HG03521 (cell line): ENCODE measurements at regions not wholly inside any gene's neighbourhood (a gene's known extent, or its start where the extent isn't known, plus 50 kb on each side); places are given as distances from the start of the nearest gene placed in this dataset.

Source experiments
- ATAC-seq: cut with Tn5 transposase; IDR thresholded peaks from one replicate; pipeline ENCODE4 v1.9.1; 2021; ENCODE audit warnings: mild to moderate bottlenecking, moderate library complexity; ENCODE audit not compliant: unreplicated experiment

DNA sequence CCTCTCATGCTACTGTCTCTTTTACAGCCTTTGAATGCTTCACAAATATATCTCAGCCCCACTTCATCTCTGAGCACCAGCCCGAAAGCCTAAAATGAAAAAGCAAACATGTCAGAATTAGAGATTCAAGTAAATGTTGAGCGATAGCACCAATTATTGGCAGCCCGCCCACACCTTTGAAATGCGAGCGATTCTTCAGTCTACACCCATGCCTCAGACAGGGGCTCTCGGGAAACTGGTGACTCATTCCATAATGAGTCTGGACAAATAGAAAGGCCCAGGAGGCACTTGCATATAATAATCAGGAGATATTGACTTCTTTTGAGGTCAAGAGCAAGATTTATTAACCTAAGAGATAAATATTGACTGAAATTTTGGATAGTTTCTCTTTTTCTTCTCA is 487.3 kb upstream of the PTBP2 start:
- no peak for ATAC-seq

DNA sequence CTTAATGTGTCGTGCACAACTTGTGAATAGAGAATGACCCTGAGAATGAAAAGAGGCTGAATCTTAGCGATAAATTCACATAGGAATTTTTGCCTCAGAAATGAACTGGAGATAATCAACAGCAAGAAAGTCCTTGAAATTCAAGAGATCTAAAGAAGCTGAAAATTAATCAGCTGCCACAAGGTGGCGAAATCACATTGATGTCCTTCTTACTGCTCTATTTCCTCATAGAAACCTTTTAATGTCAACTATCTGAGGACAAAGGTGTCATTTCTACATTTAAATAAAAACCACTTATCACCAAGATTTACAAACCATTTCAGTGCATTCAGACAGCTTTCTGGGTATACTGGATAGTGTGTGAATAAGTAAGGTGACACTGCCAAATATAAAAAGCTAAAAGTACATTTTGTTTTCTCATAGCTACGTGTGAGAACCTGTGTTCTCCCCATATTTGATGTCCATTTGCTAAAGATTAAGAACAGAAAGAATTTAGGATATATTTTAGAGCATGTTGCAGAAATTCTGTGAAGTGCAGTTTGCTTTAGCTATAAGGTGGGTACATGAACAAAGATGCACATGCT is 485.3 kb upstream of the PTBP2 start:
- ATAC-seq: no peak

GRCh38 chr1:96238426-96238825 is 483.2 kb upstream of the PTBP2 start:
- no peak for ATAC-seq

DNA sequence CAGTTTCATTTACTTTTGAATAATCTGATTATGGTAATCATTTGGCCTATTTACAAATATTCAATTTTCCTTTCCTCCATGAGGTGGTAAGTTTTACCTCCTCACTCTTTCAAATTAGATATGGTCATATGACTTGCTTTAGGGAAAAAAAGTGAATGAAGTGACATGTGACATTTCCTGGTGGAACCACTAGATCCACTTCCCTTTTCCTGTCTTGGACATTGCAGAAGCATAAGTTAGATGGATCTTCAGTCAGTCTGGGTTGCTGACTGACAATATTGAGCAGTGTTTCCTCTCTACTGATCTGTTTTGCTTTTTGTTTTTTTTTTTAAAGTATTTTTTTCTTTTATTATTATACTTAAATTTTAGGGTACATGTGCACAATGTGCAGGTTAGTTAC is 481.1 kb upstream of the PTBP2 start:
- no peak for ATAC-seq

GRCh38 chr1:96253246-96254035 is 468.1 kb upstream of the PTBP2 start:
- ATAC-seq: no peak

DNA sequence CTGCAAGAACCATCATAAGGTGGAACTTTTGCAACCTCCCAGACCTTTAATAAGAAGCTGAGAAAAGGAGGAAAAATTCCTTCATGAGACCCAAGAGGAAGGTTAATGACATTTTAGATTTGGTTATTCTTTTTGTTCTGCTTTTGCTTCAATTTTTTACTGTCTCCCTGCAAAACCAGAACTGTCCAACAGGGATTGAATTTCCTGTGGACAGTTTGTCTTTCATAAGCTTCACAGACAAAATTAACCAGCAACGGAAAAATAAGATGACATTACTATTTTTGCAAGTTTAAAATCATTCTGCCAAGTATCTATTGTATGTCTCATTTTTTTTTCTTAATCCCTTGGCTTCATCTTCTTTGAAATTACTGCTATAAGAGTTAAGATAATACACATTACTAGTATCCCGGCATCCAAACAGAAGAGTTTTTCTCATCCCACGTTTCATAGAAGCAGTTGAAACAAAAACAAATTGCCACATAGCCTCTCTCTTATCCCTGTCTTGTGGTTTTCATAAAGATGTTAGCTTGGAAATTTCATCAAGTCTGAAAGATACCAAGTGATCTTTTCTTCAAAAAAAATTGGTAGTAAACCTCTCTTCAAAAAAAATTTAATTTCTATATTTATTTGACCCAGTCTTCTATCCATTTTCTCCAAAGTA is 465.3 kb upstream of the PTBP2 start:
- no peak for ATAC-seq

- ATAC-seq: no peak
These were observed 462.2 kb upstream of the PTBP2 start for GRCh38 chr1:96259399-96259798.

- no peak for ATAC-seq
These were observed 440.1 kb upstream of the PTBP2 start for GRCh38 chr1:96281491-96281890.

- no peak for ATAC-seq
These were observed 431.6 kb upstream of the PTBP2 start for GRCh38 chr1:96290033-96290432.

GRCh38 chr1:96290801-96291200 is 430.8 kb upstream of the PTBP2 start:
- ATAC-seq: no peak

GRCh38 chr1:96291468-96291867 is 430.1 kb upstream of the PTBP2 start:
- ATAC-seq: no peak

- no peak for ATAC-seq
These were observed 429.4 kb upstream of the PTBP2 start for GRCh38 chr1:96292141-96292540.

- no peak for ATAC-seq
These were observed 424.6 kb upstream of the PTBP2 start for GRCh38 chr1:96296991-96297390.

GRCh38 chr1:96306809-96307560 is 414.6 kb upstream of the PTBP2 start:
- ATAC-seq: no peak

DNA sequence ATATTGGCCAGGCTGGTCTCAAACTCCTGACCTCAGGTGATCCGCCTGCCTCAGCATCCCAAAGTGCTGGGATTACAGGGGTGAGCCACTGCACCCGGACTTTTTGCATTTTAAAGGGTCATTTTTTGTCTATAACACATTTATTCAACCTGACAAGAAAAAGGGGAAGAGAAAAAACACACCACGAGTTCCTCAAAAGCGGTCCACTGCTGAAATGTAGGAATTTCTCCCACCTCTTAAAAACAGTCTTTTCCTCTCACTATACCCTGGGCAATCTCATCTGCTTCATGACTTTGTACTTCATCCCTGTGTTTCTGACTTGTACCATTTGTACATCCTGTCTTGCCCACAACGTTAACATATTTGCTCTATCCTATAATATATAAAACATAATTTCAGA is 413.3 kb upstream of the PTBP2 start:
- ATAC-seq: no peak

GRCh38 chr1:96309783-96310182 is 411.8 kb upstream of the PTBP2 start:
- no peak for ATAC-seq

DNA sequence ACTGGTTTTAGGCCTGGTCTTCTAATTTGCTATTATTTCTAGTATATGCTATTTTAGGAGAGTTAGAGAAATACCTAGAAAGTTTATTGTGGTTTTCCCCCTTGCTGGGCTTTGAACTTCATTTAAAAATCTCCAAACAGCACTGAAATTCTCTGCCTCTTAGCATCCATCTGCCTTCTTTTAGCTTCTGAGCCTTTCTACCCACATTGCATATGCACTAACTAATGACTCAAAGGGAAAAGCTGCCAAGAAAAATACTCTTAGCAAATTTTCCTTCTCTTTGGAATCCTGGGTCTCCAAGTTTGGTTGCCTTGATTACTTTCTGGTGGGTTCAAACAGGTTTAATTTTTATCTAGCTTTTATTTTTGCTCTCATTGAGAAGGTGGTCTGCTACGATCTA is 408.4 kb upstream of the PTBP2 start:
- no peak for ATAC-seq

DNA sequence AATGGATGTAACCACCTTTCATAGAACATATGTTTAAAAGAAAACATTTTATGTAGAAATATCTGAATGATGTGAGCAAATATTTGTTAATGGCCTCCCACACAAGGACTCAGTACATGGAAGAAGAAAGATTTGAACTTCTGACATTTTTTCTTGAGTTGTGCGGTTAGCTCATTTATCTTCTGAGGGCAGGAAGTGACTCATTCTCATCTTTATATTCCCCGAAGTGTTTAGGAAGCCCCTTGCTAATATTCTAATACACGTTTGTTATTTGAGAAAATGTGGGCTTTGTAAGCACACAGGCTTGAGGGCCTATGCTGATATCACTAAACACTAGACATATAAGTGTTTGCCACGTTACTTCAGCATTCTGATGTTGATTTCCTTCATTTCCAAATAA is 392.5 kb upstream of the PTBP2 start:
- ATAC-seq: no peak

- ATAC-seq: no peak
These were observed 390.0 kb upstream of the PTBP2 start for GRCh38 chr1:96331596-96331995.

DNA sequence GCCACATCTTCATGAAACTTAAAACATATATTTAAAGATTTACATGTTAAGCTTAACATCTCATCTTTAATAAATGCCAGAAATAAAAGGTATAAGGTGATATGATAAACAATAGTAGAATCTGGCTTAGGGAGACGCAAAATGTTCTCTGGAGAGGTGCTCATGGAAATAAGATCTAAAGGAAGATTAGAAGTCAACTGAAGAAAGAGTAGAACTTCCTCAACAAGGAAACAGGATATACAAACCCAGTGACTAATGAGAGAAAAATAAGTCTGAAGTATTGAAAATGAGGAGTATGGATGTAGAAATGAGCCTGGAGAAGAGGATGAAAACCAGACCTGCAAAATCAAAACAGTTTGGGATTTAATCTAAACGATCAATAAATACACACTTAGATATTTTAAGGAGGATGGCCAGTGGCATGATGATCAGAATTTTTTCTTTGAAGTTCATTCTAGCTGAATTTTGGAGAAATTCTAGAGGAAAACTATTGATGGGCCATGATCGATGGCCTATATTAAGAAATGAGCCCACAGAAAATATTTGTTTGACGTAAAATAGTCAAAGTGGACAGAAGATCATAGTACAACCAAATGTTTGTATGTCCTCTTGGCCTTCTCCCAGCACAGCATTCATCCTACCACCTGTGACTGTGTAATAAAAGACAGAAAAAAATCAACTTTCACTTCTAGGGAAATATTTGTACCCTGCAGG is 387.9 kb upstream of the PTBP2 start:
- no peak for ATAC-seq

DNA sequence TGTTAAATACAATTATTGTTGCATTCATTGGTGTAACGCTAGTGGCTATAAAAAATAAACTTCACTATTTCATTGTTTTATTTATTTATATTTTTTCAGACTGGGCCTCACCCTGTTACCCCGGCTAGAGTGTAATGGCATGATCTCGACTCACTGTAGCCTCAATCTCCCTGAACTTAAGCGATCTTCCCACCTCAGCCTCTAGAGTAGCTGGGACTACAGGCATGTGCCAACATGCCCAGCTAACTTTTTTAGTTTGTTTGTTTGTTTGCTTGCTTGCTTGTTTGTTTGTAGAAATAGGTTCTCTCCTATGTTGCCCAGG is 387.4 kb upstream of the PTBP2 start:
- no peak for ATAC-seq
